ENCODE measurements at regions not wholly inside any gene's neighbourhood (a gene's known extent, or its start where the extent isn't known, plus 50 kb on each side); places are given as distances from the start of the nearest gene placed in this dataset.

- no peak for DNase-seq
Observed at GRCh38 chr4:154086247-154086646, 297.4 kb upstream of the SFRP2 start.

- DNase-seq = peak; percentile 9
Observed at GRCh38 chr4:154084864-154085263, 296.0 kb upstream of the SFRP2 start.

- peak; percentile 8 for DNase-seq
Observed at GRCh38 chr4:154082760-154083535, 294.1 kb upstream of the SFRP2 start.

GRCh38 chr4:154081391-154081790, 292.5 kb upstream of the SFRP2 start:
- no peak for DNase-seq

- no peak for DNase-seq
Observed at GRCh38 chr4:154078504-154079350, 289.8 kb upstream of the SFRP2 start.

- no peak for DNase-seq
Observed at GRCh38 chr4:154076921-154077320, 288.0 kb upstream of the SFRP2 start.

- DNase-seq = peak; percentile 42
Observed at GRCh38 chr4:154073107-154073822, 284.4 kb upstream of the SFRP2 start.

- no peak for DNase-seq
Observed at GRCh38 chr4:154067786-154068185, 278.9 kb upstream of the SFRP2 start.

- no peak for DNase-seq
Observed at GRCh38 chr4:154065368-154065767, 276.5 kb upstream of the SFRP2 start.

GRCh38 chr4:154064244-154064643, 275.4 kb upstream of the SFRP2 start:
- DNase-seq = no peak

GRCh38 chr4:154049457-154050181, 260.7 kb upstream of the SFRP2 start:
- DNase-seq = peak; percentile 22

- no peak for DNase-seq
Observed at GRCh38 chr4:154047733-154048132, 258.9 kb upstream of the SFRP2 start.

GRCh38 chr4:154044742-154045485, 256.0 kb upstream of the SFRP2 start:
- DNase-seq = no peak

GRCh38 chr4:154044108-154044531, 255.2 kb upstream of the SFRP2 start:
- peak; percentile 14 for DNase-seq

- DNase-seq = no peak
Observed at GRCh38 chr4:154041640-154042039, 252.8 kb upstream of the SFRP2 start.

GRCh38 chr4:154039435-154040343, 250.8 kb upstream of the SFRP2 start:
- DNase-seq = no peak

- DNase-seq = no peak
Observed at GRCh38 chr4:154036856-154037255, 248.0 kb upstream of the SFRP2 start.

GRCh38 chr4:154035341-154035740, 246.5 kb upstream of the SFRP2 start:
- DNase-seq = no peak

GRCh38 chr4:154033921-154034320, 245.0 kb upstream of the SFRP2 start:
- DNase-seq = no peak

- no peak for DNase-seq
Observed at GRCh38 chr4:154032914-154033313, 244.0 kb upstream of the SFRP2 start.

- DNase-seq = no peak
Observed at GRCh38 chr4:154030746-154031145, 241.9 kb upstream of the SFRP2 start.

All from HCEC 1CT (cell line).